ENCODE measurements at regions not wholly inside any gene's neighbourhood (a gene's known extent, or its start where the extent isn't known, plus 50 kb on each side); places are given as distances from the start of the nearest gene placed in this dataset.

DNA sequence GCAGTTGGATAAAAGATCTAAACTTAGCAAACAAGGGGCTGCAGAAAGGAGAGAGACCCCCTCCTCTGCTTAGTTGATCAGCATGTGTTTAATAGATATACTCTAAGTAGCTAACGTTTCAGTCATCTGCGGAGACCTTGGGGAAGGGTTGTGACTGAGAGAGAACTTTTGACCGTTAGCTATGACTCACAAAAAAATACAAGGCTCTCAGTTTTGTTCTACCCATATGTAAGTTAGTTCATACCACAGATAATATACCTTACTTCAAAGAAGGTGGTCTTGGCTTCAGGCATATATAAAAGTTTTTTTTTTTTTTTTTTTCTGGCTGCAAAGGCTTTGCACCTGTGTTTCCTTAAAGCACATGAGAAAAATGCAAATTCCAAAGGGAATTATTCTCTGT is 258.9 kb downstream of the GJA1 start:
- TF ChIP-seq POLR2A (IDR thresholded peaks at IDR 0.05; ENCODE audit: low read length) (no peak), GATA1 (IDR thresholded peaks at IDR 0.05; ENCODE audit: low read depth, low read length) (no peak)

Measured in erythroblast (primary cell).